Hepatocyte (in vitro differentiated cells): ENCODE measurements at regions not wholly inside any gene's neighbourhood (a gene's known extent, or its start where the extent isn't known, plus 50 kb on each side); places are given as distances from the start of the nearest gene placed in this dataset.

Experiments used
- EZH2 ChIP-seq: fragments of 200-600 bp; sonication (generic); IDR thresholded peaks from 2 replicates; pipeline ENCODE4 v1.6.1; 2016; ENCODE audit warnings: antibody characterized with exemption, mild to moderate bottlenecking, borderline replicate concordance
- TF ChIP-seq, protein P1 (sequence below): fragments of 200-600 bp; sonication (generic); IDR thresholded peaks from 2 replicates; pipeline ENCODE4 v1.5.1; 2016; ENCODE audit warnings: antibody characterized with exemption, mild to moderate bottlenecking; ENCODE audit not compliant: poor library complexity

DNA sequence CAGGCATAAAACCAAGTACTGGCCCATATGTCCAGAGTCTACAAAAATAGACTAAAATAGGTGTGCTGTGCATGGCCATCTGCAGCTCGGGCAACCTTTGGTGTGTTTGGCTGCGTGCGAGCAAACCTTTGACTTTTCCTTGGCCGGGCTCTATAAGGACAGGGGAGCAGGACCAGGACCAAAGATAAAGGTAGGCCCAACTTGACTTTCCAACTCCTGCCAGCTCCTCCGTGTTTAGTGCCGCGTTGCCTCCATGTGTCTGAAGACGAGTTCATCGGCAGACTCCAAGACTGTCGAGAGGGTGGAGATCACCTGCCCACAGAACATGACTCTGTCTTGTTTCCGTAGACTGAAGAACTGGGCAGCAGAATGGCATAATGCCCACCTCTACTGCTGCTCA lies 375.5 kb downstream of the IRS2 start:
- TF ChIP-seq, protein P1, sequence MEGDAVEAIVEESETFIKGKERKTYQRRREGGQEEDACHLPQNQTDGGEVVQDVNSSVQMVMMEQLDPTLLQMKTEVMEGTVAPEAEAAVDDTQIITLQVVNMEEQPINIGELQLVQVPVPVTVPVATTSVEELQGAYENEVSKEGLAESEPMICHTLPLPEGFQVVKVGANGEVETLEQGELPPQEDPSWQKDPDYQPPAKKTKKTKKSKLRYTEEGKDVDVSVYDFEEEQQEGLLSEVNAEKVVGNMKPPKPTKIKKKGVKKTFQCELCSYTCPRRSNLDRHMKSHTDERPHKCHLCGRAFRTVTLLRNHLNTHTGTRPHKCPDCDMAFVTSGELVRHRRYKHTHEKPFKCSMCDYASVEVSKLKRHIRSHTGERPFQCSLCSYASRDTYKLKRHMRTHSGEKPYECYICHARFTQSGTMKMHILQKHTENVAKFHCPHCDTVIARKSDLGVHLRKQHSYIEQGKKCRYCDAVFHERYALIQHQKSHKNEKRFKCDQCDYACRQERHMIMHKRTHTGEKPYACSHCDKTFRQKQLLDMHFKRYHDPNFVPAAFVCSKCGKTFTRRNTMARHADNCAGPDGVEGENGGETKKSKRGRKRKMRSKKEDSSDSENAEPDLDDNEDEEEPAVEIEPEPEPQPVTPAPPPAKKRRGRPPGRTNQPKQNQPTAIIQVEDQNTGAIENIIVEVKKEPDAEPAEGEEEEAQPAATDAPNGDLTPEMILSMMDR: no peak
- TF ChIP-seq EZH2: no peak
